Osteoblast (primary cell): ENCODE measurements at regions not wholly inside any gene's neighbourhood (a gene's known extent, or its start where the extent isn't known, plus 50 kb on each side); places are given as distances from the start of the nearest gene placed in this dataset.

ENCODE experiments used
- DNase-seq: peaks from one replicate; pipeline ENCODE4 v3.0.0; 2011; ENCODE audit warnings: low spot score, mixed read lengths; ENCODE audit not compliant: insufficient read length; ENCODE audit errors: missing footprints
- H2AFZ ChIP-seq: 2 replicates; pipeline ENCODE4 v1.6.0; 2011; ENCODE audit warnings: mild to moderate bottlenecking, low read length
- H3K27ac ChIP-seq: 2 replicates; pipeline ENCODE4 v1.5.1; 2011; ENCODE audit warnings: mild to moderate bottlenecking, low read depth, low read length, moderate library complexity
- H3K27me3 ChIP-seq: 2 replicates; pipeline ENCODE4 v1.6.0; 2012; ENCODE audit warnings: mild to moderate bottlenecking, control low read depth, inconsistent platforms, low read length, moderate library complexity; ENCODE audit not compliant: insufficient read depth
- H3K36me3 ChIP-seq: 2 replicates; pipeline ENCODE4 v1.5.1; 2011; ENCODE audit warnings: mild to moderate bottlenecking, low read length, control low read depth, moderate library complexity; ENCODE audit not compliant: insufficient read depth
- H3K4me1 ChIP-seq: 2 replicates; pipeline ENCODE4 v1.5.1; 2011; ENCODE audit warnings: mild to moderate bottlenecking, low read length, control low read depth, moderate library complexity; ENCODE audit not compliant: insufficient read depth
- H3K4me2 ChIP-seq: 2 replicates; pipeline ENCODE4 v1.6.0; 2011; ENCODE audit warnings: mild to moderate bottlenecking, low read length; ENCODE audit not compliant: insufficient read depth
- H3K4me3 ChIP-seq: fragments of 200-600 bp; sonication (generic); 3 replicates; pipeline ENCODE4 v1.5.1; 2012; ENCODE audit warnings: mild to moderate bottlenecking, low read length, inconsistent platforms; ENCODE audit not compliant: insufficient read depth
- H3K79me2 ChIP-seq: 2 replicates; pipeline ENCODE4 v1.6.0; 2012; ENCODE audit warnings: mild to moderate bottlenecking, low read length, control low read depth, inconsistent platforms; ENCODE audit not compliant: insufficient read depth
- H3K9me3 ChIP-seq: 2 replicates; pipeline ENCODE4 v1.5.1; 2011; ENCODE audit warnings: low read depth, low read length, control low read depth
- H4K20me1 ChIP-seq: 2 replicates; pipeline ENCODE4 v1.6.0; 2012; ENCODE audit warnings: mild to moderate bottlenecking, low read length, control low read depth; ENCODE audit not compliant: insufficient read depth
- CTCF ChIP-seq: IDR thresholded peaks from 2 replicates; pipeline ENCODE4 v1.5.1; 2011; ENCODE audit warnings: mild to moderate bottlenecking, low read depth, low read length, moderate library complexity; ENCODE audit errors: extremely low read depth

GRCh38 chr3:29189328-29189727 lies 91.5 kb upstream of the RBMS3 start:
- no peaks in the 10 kb centered on the region for H3K36me3 ChIP-seq
- TF ChIP-seq CTCF, result no peak
- no peak for DNase-seq

GRCh38 chr3:29194139-29194538 lies 86.7 kb upstream of the RBMS3 start:
- no peak for TF ChIP-seq CTCF
- Histone ChIP-seq H4K20me1 (no peaks in the 10 kb centered on the region), H3K4me3 (no peak overlapping the region), H3K4me1 (no peaks in the 10 kb centered on the region), H3K9me3 (no peaks in the 10 kb centered on the region), H3K36me3 (no peaks in the 10 kb centered on the region), H3K27me3 (no peaks in the 10 kb centered on the region), H2AFZ (no peak overlapping the region), H3K79me2 (no peaks in the 10 kb centered on the region), H3K27ac (no peak overlapping the region), H3K4me2 (no peak overlapping the region)
- no peak for DNase-seq

More at GRCh38 chr3:29189328-29189727, 91.5 kb upstream of the RBMS3 start:
- H3K27me3 ChIP-seq, result no peaks in the 10 kb centered on the region
- no peak overlapping the region for H3K4me3 ChIP-seq
- no peaks in the 10 kb centered on the region for H3K9me3 ChIP-seq
- H3K4me2 ChIP-seq, result no peak overlapping the region
- H3K79me2 ChIP-seq, result no peaks in the 10 kb centered on the region
- H4K20me1 ChIP-seq, result no peaks in the 10 kb centered on the region
- H2AFZ ChIP-seq, result no peak overlapping the region
- no peak overlapping the region for H3K27ac ChIP-seq
- H3K4me1 ChIP-seq, result peaks cover 39% of the 10 kb centered on the region

GRCh38 chr3:29195056-29195455 lies 85.8 kb upstream of the RBMS3 start:
- H3K4me1 ChIP-seq, result no peaks in the 10 kb centered on the region
- H3K4me3 ChIP-seq, result no peak overlapping the region
- TF ChIP-seq CTCF, result no peak
- H3K79me2 ChIP-seq, result no peaks in the 10 kb centered on the region
- H3K36me3 ChIP-seq, result no peaks in the 10 kb centered on the region
- H4K20me1 ChIP-seq, result no peaks in the 10 kb centered on the region
- no peak overlapping the region for H3K4me2 ChIP-seq
- H2AFZ ChIP-seq, result no peak overlapping the region
- no peak for DNase-seq
- H3K9me3 ChIP-seq, result no peaks in the 10 kb centered on the region
- H3K27me3 ChIP-seq, result no peaks in the 10 kb centered on the region
- no peak overlapping the region for H3K27ac ChIP-seq

GRCh38 chr3:29201604-29202003 lies 79.3 kb upstream of the RBMS3 start:
- Histone ChIP-seq H2AFZ (no peak overlapping the region), H3K9me3 (no peaks in the 10 kb centered on the region), H3K27ac (no peak overlapping the region), H3K4me3 (no peak overlapping the region), H4K20me1 (no peaks in the 10 kb centered on the region), H3K4me2 (no peak overlapping the region), H3K4me1 (peaks cover 16% of the 10 kb centered on the region), H3K79me2 (no peaks in the 10 kb centered on the region), H3K27me3 (no peaks in the 10 kb centered on the region), H3K36me3 (no peaks in the 10 kb centered on the region)
- DNase-seq, result no peak
- no peak for TF ChIP-seq CTCF
